Activated B cell treated with CpG ODN at 0.5 μM for 24 hours (primary cell): ENCODE measurements at regions not wholly inside any gene's neighbourhood (a gene's known extent, or its start where the extent isn't known, plus 50 kb on each side); places are given as distances from the start of the nearest gene placed in this dataset.

Source experiments
- ATAC-seq: fragments of 200-7000 bp; cut with Tn5 transposase; one replicate; pipeline ENCODE4 v1.10.0; 2021; ENCODE audit warnings: low read depth, mild to moderate bottlenecking, moderate library complexity
- CTCF ChIA-PET: fragments of 350-600 bp; sonication (Branson Sonifier 250); formaldehyde crosslinking; loops from one replicate; lab custom pipeline; 2021; ENCODE audit warnings: antibody characterized with exemption; lab: Charles Lee
- POLR2A ChIA-PET: fragments of 350-600 bp; sonication (Branson Sonifier 250); formaldehyde crosslinking; loops from one replicate; lab custom pipeline; 2021; ENCODE audit warnings: antibody characterized with exemption; lab: Charles Lee
- DNase-seq: peaks from one replicate; pipeline ENCODE4 v3.0.0; 2022
- H3K27ac Mint-ChIP-seq: one replicate; pipeline ENCODE4 v1.8.0; 2020; ENCODE audit warnings: mixed read lengths
- H3K27me3 Mint-ChIP-seq: one replicate; pipeline ENCODE4 v1.8.0; 2021; ENCODE audit warnings: mixed read lengths
- H3K36me3 Mint-ChIP-seq: one replicate; pipeline ENCODE4 v1.8.0; 2021; ENCODE audit warnings: low read depth, mixed read lengths
- H3K4me1 Mint-ChIP-seq: one replicate; pipeline ENCODE4 v1.8.0; 2021; ENCODE audit warnings: mixed read lengths
- H3K4me3 Mint-ChIP-seq: one replicate; pipeline ENCODE4 v1.8.0; 2020; ENCODE audit warnings: mild to moderate bottlenecking, mixed read lengths
- H3K9me3 Mint-ChIP-seq: one replicate; pipeline ENCODE4 v1.8.0; 2020; ENCODE audit warnings: mixed read lengths
- intact Hi-C: fragments of 100-400 bp; cut with micrococcal nuclease; formaldehyde crosslinking; loops from one replicate; pipeline ENCODE4 v1.15.1; 2024
- TF ChIP-seq, protein P1 (sequence below): fragments of 200-600 bp; IDR thresholded peaks from one replicate; pipeline ENCODE4 v1.8.0; 2022; ENCODE audit warnings: antibody characterized with exemption, mild to moderate bottlenecking

DNA sequence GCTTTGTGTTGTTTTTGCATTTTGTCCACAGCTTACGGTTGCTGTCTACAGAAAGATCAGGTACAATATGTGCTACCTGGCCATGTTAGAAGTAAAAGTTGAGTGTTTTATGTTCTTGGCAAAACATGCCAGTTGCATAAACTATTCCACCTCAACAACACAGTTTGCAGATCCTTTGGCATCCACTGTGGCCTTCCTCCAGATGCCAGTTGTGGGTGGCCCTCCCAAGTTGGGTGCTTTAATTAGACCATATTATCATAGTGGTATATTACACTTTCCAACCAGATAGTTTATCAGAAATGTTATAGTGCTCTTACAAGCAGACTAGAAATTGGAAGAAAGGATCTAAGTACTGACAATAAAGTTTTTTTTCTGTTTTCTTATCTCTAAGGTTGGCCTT, 386.9 kb upstream of the KCNN2 start:
- Mint-ChIP-seq H3K27me3 (no peaks in the 10 kb centered on the region), H3K36me3 (no peaks in the 10 kb centered on the region), H3K4me3 (no peak overlapping the region), H3K27ac (no peak overlapping the region), H3K4me1 (no peaks in the 10 kb centered on the region), H3K9me3 (peaks cover 4% of the 10 kb centered on the region)
- ATAC-seq (no peak), DNase-seq (no peak)
- POLR2A ChIA-PET = no interaction called here
- CTCF ChIA-PET = no interaction called here
- TF ChIP-seq, protein P1, sequence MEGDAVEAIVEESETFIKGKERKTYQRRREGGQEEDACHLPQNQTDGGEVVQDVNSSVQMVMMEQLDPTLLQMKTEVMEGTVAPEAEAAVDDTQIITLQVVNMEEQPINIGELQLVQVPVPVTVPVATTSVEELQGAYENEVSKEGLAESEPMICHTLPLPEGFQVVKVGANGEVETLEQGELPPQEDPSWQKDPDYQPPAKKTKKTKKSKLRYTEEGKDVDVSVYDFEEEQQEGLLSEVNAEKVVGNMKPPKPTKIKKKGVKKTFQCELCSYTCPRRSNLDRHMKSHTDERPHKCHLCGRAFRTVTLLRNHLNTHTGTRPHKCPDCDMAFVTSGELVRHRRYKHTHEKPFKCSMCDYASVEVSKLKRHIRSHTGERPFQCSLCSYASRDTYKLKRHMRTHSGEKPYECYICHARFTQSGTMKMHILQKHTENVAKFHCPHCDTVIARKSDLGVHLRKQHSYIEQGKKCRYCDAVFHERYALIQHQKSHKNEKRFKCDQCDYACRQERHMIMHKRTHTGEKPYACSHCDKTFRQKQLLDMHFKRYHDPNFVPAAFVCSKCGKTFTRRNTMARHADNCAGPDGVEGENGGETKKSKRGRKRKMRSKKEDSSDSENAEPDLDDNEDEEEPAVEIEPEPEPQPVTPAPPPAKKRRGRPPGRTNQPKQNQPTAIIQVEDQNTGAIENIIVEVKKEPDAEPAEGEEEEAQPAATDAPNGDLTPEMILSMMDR = no peak
- intact Hi-C loops = no loop called here

DNA sequence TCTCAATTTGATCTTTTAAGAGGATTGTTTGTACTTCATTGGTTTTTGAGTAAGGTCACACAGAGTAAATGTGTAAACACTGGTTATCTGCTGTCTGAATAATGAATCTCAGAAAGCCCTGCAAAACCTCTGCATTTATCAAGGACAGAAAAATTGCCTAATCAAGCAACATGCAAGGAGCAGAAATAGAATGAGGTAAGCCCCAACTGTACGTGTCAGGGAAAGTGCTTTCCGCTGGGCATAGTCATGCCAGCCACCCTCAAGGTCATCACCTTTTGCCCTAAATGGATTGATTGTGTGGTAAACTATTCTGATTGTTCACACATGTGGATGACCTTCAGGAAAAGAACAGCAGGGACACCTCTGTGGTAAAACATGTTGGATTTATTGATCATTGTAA, 376.9 kb upstream of the KCNN2 start:
- Mint-ChIP-seq H3K36me3 (no peaks in the 10 kb centered on the region), H3K4me1 (no peaks in the 10 kb centered on the region), H3K4me3 (no peak overlapping the region), H3K9me3 (no peaks in the 10 kb centered on the region), H3K27ac (no peak overlapping the region), H3K27me3 (no peaks in the 10 kb centered on the region)
- ATAC-seq = no peak
- no peak for DNase-seq
- TF ChIP-seq, protein P1 = no peak
- CTCF ChIA-PET = no interaction called here
- POLR2A ChIA-PET = no interaction called here
- intact Hi-C loops = no loop called here

DNA sequence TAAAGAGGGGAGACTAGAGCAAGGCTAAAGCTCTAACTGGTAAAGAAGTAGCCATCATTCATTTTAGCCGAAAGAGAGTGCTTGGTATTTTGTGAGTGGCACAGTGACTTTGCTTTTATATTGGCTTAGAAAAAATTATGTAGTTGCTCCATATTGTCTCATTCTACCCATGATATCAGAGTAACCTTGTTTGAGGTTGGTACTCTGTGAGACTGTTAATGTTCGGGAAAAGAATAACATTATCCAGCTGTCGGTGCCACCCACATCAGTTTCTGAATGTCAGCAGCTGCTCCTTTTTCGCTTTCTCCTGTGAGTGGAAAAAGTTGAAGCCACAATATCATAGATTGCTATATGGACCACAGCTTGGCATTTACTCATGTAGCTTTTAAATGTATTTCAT, 376.4 kb upstream of the KCNN2 start:
- intact Hi-C loops = no loop called here
- DNase-seq = no peak
- TF ChIP-seq, protein P1 = no peak
- no peak for ATAC-seq
- Mint-ChIP-seq H3K27me3 (no peaks in the 10 kb centered on the region), H3K27ac (no peak overlapping the region), H3K4me1 (no peaks in the 10 kb centered on the region), H3K36me3 (no peaks in the 10 kb centered on the region), H3K4me3 (no peak overlapping the region), H3K9me3 (no peaks in the 10 kb centered on the region)
- POLR2A ChIA-PET = no interaction called here
- CTCF ChIA-PET = no interaction called here

DNA sequence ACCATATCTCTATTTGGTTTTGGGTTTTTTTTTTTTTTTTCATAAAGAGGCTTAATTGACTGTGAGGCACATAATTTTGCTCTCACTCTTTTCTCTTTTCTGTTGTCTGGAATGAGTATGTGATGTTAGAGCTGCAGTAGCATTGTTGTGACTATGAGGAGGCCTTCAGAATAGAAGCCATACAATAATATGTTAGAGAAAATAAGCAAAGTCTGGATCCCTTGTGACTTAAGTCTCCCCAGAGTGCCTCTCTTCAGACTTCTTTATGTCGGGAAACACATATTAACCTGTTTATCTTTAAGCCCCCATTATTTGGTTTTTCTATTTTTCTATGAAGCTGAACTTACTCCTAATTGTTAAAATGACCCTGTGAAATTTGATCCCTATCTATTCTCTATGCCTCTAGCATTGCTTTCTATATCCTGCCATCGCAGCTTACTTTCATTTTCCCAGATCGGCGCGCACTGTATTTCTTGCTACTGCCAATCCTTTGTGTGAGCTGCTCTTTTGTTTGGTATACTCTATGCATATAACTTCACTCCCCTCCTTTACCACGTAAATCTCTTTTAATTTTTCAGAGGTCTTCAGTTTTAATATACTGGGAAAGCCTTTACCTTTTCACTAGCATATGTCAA, 372.5 kb upstream of the KCNN2 start:
- CTCF ChIA-PET = no interaction called here
- Mint-ChIP-seq H3K4me3 (no peak overlapping the region), H3K27ac (no peak overlapping the region), H3K4me1 (no peaks in the 10 kb centered on the region), H3K27me3 (no peaks in the 10 kb centered on the region), H3K36me3 (no peaks in the 10 kb centered on the region), H3K9me3 (peaks cover 3% of the 10 kb centered on the region)
- intact Hi-C loops = no loop called here
- TF ChIP-seq, protein P1 = no peak
- no peak for DNase-seq
- POLR2A ChIA-PET = no interaction called here
- ATAC-seq = no peak

DNA sequence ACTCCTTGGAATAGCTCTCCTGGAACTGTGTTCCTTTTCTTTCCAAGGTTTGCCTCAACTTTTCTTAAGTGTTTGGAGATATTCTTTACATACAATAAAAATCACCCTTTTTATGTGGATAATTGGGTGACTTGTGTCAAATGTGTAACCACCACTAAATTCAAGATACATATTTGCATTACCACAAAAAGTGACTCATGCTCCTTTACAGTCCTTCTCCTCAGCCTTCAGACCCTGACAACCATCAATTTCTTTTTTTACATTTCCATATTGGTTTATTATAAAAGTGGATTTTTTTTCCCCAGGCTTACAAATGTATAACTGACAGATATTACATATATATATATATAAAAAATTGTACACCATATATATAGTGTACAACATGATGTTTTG, 372.0 kb upstream of the KCNN2 start:
- H3K4me3 Mint-ChIP-seq = no peak overlapping the region

More for the DNA sequence above, 372.0 kb upstream of the KCNN2 start:
- intact Hi-C loops = no loop called here
- no peaks in the 10 kb centered on the region for H3K27me3 Mint-ChIP-seq
- ChIA-PET CTCF (no interaction called here), POLR2A (no interaction called here)
- no peak for ATAC-seq
- no peak for DNase-seq
- H3K36me3 Mint-ChIP-seq = no peaks in the 10 kb centered on the region
- H3K4me1 Mint-ChIP-seq = no peaks in the 10 kb centered on the region
- no peak overlapping the region for H3K27ac Mint-ChIP-seq
- peaks cover 7% of the 10 kb centered on the region for H3K9me3 Mint-ChIP-seq
- TF ChIP-seq, protein P1 = no peak
